GM18520 (cell line): ENCODE measurements at regions not wholly inside any gene's neighbourhood (a gene's known extent, or its start where the extent isn't known, plus 50 kb on each side); places are given as distances from the start of the nearest gene placed in this dataset.

Experiments used
- ATAC-seq: cut with Tn5 transposase; IDR thresholded peaks from one replicate; pipeline ENCODE4 v1.9.1; 2021; ENCODE audit not compliant: unreplicated experiment

- no peak for ATAC-seq
Measured at GRCh38 chr5:40390281-40391149, 289.2 kb upstream of the PTGER4 start.

DNA sequence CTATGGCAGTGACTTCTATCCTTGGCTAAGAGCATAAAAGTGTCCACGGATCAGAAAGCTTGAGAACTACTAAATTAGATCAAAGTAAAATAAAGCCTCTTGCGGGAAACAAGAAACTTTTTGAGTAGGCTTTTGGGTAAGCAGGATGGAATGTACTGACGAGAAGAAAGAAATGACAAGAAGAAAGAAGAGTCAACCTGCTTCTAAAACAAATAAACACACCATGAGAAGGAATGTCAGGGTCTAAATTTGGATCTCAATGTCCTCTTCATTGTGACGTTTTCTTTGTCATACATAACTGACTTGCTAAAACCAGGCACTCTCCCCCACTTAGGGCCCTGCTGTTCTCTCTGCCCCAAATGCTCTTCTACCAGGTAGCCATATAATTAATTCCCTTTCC, 290.1 kb upstream of the PTGER4 start:
- ATAC-seq: no peak

- peak; percentile 79 for ATAC-seq
Measured at GRCh38 chr5:40386289-40386688, 293.4 kb upstream of the PTGER4 start.

GRCh38 chr5:40385544-40385943, 294.2 kb upstream of the PTGER4 start:
- ATAC-seq: no peak

DNA sequence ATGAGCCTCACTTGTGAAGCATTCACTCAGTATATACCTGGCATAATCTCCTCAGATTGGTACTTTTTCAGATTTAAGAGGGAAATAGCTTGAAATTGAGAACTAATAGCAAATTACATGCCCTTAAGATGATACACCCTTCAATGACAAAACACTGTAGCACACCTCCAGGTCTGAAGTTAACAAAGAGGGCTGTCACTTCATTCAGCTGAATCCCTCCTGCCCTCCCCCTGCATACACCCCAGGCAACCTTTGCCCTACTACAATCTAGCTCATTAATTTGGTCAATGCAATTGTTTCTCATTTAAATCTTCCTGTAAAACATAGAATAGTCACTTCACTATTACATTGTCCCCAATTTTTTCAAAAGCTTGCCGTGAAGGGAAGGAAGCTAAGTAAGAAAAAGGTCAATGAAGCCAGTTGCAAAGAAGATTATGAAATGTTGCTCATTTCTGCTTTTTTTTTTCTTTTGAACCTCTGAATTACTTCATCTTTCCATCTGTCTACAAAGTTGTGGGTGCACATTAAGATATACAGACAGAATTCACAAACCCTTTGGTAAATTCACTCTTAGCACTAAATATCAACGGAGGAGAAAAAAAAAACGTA, 294.8 kb upstream of the PTGER4 start:
- ATAC-seq: no peak

DNA sequence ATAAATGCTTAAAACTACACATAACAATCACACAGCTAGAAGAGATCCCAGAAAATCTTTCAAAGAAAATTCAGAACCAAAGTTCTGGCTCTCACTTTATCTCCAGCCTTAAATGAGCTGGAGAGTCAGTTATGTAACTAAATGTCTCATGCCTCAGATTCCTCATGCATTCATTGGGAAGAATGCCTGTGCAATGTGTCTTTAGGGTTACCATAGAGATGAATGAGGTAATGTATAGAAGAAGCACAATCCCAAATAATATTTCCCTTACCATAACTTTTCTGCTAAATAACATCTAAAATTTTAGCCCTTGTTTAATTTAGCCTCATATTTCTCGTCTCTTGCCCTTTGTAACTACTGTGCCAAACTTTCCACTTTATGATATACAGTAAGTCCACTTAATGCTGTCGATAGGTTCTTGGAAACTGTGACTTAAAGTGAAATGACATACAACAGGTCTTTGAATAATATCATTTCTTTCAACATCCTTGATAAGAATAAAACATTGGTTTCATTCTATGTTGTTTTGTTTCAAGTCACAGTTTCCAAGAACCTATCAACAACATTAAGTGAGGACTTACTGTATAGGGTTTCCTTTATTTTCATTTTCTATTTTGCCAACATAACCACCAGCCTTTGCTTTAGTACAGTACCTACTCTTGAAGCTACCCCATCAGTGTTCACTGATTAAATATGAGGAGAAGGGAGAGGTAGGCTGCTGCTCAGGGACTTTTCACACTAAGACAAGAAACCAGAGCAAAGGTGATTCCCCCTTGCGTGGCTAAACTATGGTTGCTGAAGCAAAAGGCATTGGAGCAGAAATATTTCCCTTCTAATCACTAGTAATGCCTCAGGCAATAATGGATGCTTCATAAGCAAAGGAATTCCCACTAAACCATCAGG, 295.7 kb upstream of the PTGER4 start:
- peak; percentile 46 for ATAC-seq

DNA sequence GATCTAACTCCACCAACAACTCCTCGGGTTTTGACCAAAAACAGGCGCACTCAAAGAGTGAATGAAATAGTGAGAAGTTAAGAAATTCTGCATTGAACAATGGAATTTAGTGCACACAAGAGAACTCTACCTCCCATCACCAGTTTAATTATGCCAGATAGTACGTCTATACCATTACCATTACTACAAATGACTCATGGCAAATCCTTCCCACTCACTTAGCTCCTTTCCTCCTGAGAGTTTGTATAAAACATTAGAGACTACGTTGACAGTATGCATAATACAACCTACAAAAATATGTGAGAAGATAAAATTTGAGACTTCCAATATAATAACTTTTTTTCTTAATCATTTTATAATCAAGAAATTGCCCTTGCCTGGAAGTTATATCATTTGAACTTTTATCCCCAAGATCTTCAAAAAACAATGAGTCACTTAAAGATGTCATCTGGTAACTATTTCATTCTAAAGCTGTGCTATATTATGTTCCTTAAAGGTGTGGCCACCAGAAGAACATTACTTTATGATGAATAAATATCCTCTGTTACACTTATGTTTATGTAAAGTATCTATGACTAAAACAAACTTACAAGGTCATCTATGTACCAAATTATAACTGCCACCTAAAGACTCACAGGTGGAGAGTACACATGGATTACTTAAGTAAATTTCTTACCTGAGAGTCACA, 297.9 kb upstream of the PTGER4 start:
- ATAC-seq: no peak

- no peak for ATAC-seq
Measured at GRCh38 chr5:40381016-40381415, 298.7 kb upstream of the PTGER4 start.

GRCh38 chr5:40378396-40379177, 301.1 kb upstream of the PTGER4 start:
- peak; percentile 50 for ATAC-seq

GRCh38 chr5:40376566-40376965, 303.1 kb upstream of the PTGER4 start:
- no peak for ATAC-seq

- no peak for ATAC-seq
Measured at GRCh38 chr5:40374853-40375252, 304.9 kb upstream of the PTGER4 start.

GRCh38 chr5:40368200-40368599, 311.5 kb upstream of the PTGER4 start:
- ATAC-seq: no peak

DNA sequence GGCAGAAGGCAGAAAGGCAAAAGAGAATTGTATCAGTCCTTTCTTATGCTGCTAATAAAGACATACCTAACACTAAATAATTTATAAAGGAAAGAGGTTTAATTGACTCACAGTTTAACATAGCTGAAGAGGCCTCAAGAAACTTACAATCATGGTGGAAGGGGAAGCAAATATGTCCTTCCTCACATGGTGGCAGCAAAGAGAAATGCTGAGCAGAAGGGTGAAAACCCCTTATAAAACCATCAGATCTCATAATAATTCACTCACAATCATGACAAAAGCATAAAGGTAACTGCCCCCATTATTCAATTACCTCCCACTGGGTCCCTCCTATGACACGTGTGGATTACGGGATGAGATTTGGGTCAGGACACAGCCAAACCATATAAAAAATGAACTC, 312.5 kb upstream of the PTGER4 start:
- ATAC-seq: no peak

DNA sequence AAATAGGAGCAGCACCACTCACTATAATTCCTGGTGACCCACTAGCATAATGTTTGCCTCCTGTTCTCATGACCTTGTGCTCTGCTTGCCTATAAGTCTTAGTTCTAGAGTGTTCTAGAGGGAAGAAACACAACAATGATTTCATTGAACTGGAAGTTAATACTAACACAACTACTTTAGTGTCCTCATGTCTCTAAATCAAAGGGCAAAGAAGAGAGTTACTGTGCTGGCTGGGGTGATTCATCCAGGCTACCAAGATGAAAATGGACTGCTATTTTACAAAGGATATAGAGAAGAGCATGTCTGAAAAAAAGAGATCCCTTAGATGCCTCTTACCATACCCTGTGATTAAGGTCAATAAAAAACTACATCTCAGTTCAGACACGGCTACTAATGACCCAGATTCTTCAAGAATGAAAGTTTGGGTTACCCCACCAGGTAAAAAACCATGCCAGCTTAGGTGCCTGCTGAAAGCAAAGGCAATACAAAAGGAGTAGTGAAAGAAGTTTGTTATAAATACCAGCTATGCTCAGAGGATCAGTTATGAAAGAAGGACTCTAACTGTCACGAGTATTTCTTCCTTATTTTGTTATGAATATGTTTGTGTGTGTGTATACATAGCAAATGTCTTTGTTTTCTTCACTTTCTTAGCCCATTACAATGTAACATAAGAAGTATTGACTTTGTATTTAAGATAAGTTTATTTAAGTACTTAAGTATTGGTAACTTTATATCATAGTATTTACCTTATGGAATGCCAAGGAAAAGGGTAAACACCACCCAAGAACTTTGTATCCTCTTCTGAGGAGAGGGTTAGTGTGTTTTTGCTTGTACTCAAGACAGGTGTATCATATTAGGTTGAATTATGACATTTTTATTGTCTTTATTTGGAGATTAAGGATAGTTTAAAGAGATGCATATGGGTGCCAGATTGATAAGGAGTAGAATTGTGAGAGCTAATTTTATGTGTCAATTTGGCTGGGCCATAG, 314.1 kb upstream of the PTGER4 start:
- ATAC-seq: no peak

DNA sequence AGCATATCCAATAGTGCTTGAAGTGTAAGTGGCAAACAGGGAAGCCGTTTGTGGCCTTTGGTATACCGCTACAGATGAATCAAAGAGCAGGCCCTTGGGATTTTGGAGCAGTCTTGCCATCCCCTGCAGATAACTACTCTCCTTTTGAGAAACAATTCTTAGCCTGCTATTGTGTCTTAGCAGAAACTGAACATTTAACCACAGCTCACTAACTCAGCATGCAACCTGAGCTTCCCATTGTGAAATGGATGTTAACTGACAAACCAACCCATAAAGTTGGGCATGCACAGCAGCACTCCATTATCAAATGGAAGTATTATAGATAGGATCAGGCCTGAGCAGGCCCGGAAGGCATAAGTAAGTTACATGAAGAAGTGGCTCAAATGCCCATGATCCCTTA, 315.3 kb upstream of the PTGER4 start:
- ATAC-seq: no peak

DNA sequence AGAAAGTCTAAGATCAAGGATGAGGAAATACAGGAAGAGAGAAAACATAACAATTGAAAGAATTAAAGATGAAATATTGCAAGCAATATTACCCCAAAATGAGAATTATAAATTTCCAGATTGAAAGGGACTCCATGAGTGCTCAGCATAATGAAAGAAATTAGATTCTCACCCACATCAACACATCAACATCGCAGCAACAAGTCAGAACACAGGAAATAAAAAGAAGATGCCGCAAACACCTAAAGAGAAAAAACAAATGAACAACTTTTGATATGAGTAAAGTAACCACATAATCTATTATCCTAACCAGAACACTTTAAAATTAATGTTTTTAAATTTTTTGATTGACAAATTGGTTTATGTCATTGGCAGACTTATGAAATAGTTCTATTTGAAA, 318.3 kb upstream of the PTGER4 start:
- no peak for ATAC-seq

DNA sequence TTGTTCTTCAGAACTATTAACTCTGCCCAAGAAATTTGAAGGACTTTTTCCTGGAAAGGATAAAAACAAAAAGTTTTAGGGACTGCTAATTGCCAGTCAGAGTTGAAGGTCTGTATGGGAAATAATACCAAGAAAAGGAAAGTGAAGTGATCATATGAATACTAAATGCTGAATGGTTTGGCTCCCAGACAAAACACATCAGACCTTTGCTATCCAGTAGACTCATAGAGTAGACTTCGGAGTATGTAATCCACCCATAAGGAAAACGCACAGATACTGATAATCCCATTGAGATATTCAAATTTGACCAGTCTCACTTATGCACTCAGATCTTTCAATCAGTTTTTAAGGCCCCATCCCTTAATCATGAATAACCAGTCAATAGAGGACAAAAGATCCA, 319.0 kb upstream of the PTGER4 start:
- ATAC-seq: no peak

- no peak for ATAC-seq
Measured at GRCh38 chr5:40359832-40360231, 319.9 kb upstream of the PTGER4 start.

DNA sequence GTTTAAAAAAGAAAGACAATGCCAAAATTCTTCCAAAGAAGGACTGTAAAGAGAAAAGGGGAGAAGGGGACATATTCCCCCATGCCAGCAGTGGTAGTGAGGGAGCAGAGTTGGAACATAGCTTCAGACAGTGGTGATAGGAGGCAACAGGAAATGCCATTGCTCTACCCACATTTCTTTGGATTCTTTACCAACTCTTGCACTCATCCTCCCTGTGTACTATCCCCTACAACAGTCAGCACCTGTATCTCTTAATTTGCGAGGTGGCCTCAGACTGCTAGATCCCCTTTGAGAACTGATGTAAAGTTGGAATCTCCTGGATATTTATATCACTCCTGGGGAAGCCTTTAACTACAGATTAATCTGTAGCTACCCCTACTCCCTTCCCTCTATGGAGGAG, 320.6 kb upstream of the PTGER4 start:
- no peak for ATAC-seq
